HuH-7.5 (cell line): ENCODE measurements at regions not wholly inside any gene's neighbourhood (a gene's known extent, or its start where the extent isn't known, plus 50 kb on each side); places are given as distances from the start of the nearest gene placed in this dataset.
"Not testable (repeated sequence)": the region's sequence is repeated elsewhere in the genome, so short reads cannot be mapped to it uniquely, and the experiment has no call there.

Source experiments
- DNase-seq: peaks from one replicate; pipeline ENCODE4 v3.0.0; 2011; ENCODE audit warnings: low spot score

DNA sequence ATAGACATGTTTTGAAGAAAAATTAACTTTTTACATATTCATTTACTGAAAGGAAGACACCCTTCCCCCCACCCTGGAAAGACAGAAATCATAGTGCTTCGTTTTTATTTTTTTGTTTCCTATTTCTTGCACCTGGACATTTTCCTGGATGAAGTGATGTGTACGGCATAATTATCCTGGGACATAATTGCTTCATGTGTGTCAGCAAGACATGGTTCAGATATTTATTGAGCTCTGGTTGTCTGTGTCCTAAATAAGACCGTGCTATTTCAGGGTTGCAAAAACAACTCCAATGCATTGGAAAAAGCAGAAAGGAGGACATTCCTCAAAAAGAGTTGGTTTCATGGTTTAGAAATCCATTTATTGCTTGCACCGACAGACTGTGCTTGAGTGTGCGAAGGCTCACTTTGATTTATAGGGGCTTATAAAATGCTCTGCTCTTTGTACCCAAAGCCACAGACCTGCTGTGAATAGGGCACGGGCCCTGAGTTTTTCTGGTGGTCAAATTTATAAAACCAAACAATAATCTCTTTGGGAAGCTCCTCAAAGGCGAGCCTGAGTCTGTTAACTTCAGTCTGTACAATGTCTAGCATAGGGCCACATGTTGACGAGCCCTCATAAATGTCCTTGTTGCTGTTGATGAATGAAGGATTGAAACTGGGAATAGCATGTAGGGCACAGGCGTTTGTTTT, 179.5 kb downstream of the SOX4 start:
- DNase-seq, result no peak

DNA sequence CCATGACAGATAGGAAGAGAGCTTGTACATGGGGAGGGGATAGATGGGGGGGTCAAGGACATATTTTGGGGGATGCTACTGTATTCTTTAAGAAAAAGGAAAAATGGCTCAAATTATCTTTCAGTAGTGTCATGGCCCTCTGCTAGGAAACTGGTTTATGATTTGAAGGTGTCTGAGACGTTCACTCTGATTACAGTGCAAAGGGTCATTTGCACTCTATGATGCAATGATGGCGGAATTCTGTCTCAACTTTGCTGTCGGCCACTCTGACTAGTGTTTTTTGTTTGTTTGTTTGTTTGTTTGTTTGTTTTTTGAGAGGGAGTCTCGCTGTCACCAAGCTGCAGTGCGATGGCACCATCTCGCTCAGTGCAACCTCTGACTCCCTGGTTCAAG, 180.0 kb downstream of the SOX4 start:
- DNase-seq, result no peak

DNA sequence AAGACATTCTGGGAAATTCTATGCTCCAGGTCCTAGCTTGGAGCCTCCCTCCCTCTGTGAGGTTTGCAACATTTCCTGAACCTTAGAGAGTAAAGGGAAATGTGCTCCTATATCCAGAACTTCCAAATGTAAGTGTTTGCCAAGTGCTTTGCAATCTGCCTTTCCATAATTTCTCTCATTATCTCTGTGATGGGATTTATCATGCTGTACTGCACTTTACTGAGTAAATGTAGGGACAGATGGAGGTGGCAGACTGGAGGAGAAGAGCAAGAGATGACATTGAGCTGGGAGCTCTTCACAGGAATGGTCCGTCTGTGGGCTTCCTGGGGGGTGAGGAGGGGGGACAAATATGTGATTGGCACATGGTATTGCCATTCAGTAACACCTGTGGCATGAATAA, 184.3 kb downstream of the SOX4 start:
- no peak for DNase-seq

DNA sequence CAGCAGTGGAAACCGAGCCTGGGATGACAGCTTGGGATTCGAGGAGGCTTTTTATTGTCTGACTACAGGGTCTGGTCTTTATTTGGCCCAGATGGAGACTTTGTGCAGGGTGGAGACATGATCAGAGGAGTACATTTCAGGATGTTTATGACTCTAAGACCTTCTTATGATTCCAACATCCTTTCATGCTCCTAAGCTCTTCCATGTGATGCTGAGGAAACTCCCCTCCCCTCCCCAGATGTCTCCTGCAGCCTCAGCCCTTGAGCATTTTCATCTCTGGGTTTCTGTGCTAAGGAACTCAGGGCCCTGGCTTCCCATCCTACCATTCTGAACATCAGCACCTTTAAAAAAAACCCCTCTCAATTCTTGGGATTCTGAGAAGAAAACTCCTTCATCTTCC, 186.6 kb downstream of the SOX4 start:
- DNase-seq, result no peak

DNA sequence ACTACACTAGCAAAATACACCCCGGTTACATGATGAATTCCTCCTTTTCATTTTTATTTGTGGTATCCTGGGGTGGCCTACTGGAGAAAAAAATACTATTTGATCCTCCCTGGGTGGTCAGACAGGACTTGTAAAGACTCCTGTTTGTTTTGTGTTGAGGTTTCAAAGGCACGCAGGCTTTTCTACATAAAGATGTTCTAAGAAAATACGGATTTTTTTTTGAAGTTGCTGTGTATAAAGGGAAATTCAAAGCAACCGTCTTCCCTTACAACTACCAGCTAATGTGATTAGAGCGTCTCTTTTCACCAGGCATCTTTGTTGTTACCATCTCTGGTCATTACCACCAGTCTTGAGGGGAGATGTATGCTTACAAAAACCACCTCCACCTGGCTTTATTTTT, 187.1 kb downstream of the SOX4 start:
- no peak for DNase-seq

DNA sequence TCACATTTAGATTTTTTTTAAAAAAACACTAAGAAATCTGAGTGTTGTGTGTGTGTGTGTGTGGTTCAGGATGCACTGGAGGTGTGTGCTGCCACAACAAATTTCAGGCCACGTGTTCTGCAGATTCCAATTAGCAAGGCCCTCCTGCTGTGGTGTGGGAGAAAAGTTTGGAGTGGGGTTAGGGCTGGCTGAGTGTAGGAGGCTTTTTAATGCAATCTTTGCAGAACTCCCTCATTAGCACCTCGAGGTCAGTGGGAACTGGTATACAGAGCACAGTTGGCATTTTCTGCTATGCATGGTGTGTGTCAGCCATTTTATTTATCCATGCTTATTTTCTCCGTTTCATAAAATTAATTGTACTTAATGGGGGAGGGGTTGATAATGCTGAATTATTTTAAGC, 187.6 kb downstream of the SOX4 start:
- DNase-seq, result no peak

DNA sequence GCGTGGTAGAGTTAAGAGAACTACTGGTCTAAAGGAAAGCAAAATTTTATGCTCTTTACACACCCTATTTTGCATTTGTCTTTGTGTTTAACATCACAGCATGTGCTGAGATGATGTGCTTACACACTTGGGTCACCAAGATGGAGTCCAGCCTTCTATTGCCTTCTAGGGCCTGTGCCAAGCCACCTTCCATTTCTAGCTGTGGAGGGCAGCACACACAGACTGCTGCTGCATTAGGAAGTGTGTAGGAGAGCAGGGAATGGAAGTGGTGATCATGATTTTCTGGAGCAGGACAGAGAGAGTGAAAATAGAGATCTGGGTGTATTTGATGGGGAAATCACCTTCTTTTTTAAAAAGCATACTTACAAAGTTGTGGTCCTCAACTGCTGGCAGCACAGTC, 191.6 kb downstream of the SOX4 start:
- DNase-seq, result no peak

DNA sequence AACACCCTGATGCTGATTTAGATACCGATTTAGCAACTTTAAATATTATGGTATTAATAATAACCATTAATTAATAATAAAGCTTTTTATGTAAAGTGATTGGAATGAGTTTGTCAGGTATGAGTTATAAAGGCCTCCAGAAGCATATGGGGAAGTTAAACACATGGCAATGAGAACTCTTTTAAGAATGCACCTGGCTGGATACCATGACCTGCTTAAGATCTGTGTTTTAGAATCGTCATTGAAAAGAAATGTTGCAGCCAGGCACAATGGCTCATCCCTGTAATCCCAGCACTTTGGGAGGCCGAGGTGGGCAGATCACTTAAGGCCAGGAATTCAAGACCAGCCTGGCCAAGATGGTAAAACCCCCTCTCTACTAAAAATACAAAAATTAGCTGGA, 197.5 kb downstream of the SOX4 start:
- DNase-seq, result no peak

DNA sequence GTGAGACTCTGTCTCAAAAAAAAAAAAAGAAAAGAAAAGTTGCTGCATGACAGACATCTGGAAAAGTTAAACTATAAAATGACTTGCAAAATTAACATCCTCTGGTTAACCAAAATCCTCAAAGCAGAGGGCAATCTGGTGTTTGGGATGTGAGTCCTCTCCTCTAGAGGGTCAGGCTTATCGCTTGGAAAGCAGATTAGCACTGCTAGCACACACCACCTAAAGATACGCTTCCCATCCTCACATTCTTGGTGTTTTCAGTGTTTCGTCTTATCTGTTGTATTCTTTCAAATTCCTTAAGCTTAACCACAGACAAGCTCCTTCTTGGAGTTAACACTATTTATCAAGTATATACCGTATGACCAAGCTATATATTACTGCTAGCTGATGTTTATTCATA, 198.0 kb downstream of the SOX4 start:
- DNase-seq, result no peak

DNA sequence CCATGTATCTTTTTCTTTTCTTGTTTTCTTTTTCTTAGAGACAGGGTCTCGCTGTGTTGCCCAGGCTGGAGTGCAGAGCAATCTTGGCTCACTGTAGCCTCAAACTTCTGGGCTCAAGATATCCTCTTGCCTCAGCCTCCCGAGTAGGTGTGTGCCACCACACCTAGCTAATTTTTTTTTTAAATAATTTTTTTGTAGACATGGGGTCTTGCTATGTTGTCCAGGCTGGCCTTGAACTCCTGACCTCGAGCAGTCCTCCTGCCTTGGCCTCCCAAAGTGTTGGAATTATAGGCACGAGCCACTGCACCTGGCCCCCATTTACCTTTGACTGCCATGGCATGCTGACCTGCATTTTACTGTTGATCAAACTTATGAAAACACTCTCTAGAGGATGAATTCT, 198.6 kb downstream of the SOX4 start:
- DNase-seq, result no peak

DNA sequence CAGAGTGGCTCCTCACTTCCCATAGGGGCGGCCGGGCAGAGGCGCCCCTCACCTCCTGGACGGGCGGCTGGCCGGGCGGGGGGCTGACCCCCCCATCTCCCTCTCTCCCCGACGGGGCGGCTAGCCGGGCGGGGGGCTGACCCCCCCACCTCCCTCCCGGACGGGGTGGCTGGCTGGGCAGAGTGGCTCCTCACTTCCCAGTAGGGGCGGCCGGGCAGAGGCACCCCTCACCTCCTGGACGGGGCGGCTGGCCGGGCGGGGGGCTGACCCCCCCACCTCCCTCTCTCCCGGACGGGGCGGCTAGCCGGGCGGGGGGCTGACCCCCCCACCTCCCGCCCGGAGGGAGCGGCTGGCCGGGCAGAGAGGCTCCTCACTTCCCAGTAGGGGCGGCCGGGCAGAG, 203.4 kb downstream of the SOX4 start:
- DNase-seq, result not testable (repeated sequence)

DNA sequence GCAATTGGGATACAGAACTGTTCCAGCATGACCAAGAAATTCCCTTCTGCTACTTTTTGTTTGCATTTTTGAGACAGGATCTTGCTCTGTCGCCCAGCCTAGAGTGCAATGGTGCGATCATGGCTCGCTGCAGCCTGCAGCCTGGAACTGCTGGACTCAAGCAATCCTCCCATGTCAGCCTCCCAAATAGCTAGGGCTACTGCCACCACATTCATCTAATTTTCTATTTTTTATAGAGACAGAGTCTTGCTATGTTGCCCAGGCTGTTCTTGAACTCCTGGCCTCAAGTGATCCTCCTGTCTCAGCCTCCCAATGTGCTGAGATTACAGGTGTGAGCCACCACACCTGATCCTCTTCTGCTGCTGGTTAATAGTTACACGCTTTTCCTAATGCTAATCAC, 204.9 kb downstream of the SOX4 start:
- no peak for DNase-seq

DNA sequence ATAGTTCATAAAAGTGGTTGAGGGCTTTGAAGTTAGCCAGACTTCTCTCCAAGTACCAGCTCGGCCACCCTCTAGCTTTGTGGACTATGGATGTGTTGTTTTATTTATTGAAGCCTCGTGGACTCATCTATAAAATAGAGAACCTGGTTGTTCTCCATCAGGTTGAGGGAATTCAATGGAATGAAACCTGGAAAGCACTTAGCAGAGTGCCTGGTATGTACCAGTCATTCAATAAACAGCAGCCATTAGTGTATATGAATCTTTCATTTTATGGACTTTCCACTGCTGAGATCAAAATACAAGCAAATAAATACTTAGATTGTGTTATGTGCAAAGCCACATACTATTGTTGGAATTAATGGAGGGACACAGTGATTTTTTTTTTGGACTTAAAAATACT, 206.8 kb downstream of the SOX4 start:
- no peak for DNase-seq

DNA sequence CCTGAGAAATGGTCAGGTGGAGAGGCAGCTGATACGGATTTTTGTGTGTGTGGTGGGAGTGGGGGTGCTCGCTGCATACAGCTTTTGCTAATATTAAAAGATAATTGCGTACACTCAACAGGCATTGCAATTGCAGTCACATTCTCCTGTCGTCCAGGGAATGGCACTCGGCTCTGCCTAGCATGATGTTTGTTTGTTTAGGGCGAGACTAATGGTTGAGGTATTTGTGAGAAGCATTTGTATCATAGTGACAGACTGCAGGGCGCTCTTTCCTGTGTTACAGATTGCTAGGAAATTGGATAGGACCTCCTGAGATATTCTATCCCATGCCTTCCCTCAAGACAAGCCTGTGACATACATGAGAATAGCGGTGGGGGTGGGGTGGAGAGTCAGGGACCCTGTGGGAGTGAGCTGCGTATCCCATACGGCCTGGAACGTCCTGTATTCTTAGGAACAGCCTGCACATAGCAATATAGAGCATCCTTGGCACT, 207.4 kb downstream of the SOX4 start:
- peak; percentile 58 for DNase-seq

DNA sequence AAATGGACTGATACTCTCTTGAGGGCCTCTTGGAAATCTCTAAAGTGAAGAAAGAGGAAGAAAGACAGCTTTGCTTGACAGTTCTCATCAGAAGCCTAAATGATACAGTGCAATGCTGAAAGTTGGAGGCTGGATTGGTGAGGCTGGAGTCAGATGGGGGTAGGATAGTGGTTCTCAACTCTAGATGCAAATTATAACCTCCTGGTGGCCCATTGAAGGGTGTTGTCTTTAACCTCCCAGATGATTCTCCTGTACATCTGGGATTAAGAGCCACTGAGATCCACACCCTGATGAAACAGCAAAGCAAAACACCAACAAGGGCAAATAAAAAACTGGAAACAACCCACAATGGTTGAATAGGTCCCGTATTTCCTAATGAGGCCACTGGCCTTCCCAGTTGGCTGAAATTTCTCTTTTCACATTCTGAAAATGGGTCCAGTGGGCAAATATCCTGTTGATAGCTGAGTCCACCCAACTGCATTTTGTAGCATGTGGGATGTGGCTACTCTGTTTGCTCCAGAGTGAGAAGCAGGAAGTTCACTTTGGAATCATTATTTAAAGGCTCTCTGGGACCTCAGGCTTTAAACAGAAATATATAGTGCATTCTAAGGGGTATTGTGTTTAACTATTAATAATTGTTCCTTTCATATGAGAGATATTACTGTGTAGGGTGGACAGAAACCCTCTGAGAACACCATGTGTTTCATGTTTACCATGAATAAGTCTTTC, 208.1 kb downstream of the SOX4 start:
- peak; percentile 6 for DNase-seq

DNA sequence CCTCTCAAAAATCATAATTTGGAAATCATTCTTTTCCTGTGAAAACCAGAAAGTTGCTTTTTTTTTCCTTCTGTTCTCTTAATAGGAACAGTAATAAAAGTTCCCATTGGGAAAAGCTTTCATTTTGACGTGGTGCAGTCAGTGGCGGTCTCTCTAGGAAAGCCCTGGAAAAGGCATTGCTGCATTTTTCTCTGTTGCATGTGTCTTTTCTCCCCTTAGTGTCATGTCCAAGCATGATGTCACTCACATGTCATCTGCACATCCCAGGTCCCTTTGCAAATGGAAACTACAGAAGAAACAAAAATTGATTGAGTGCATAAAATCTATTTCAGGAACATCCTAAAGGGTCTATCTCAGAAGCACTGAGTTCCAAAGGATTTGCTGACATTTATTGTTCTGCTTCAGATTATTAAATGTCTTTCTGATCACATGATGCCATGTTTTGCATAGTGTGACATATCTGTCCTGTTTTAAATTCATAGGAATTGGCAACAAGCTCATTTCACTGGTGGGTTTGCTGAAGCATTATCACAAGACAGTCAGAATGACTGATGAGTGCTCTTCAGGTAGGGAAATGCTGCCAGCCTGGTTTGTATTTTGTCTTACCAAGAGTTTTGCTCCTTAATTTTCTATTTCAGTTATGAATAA, 208.7 kb downstream of the SOX4 start:
- DNase-seq, result no peak

DNA sequence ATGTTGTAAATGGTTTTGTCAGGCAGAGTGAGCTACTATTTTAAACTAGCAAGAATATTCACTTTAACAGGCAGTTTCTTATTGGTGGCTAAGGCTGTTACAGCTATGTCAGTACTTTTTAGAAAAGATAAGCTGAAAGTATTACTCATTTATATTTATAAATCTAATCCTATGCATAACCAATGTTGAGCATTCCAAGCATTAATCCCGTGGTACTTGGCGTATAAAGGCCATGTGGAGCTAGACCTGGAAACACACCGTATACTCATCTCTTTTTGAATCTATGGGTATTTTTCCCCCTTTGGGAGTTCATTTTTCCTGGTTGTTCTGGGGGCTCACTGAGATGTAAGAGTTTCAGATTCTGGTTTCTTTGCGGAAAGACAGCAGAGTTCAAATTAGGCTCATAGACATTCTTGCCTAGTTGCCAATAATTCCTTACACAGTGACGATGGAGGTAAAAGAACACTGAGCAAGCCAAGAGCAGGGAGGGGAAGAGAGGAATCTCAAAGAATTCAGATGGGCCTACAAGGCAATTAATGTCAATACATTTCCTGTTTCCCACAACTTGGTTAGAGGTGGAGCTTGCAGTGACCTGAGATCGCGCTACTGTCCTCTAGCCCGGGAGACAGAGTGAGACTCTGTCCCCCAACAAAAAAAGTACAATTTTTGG, 211.5 kb downstream of the SOX4 start:
- no peak for DNase-seq

DNA sequence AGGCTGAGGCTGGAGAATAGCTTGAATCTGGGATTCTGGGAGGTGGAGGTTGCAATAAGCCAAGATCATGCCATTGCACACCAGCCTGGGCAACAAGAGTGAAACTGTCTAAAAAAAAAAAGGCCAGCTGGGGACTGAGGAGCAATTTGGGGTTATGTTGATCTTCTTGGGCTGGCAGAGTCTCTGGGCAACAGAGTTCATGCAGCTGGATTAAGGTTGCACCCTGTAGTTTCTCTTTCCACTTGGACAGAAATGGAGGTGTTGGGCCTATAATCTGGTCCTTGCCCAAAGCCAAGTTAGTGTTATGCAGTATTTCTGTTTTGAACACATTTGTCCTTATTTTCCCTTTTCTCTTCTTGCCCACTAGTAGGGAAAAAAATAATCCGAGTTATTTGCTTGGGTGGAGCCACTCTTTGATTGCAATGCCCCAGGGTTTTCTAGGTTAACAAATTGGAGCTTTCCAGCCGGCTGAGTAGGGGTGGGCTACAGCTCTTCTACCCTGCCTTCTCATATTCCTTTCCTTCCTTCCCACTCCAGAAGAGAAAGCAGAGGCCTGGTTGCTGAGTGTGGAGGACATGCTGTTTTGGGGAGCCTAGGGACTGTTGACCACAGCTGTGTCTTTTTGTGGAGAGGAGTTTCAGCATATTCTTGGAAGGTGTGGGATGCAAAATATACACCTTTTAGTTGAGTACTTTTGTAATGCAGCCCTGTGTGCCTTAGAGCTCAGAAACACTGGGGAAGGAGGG, 213.9 kb downstream of the SOX4 start:
- no peak for DNase-seq

DNA sequence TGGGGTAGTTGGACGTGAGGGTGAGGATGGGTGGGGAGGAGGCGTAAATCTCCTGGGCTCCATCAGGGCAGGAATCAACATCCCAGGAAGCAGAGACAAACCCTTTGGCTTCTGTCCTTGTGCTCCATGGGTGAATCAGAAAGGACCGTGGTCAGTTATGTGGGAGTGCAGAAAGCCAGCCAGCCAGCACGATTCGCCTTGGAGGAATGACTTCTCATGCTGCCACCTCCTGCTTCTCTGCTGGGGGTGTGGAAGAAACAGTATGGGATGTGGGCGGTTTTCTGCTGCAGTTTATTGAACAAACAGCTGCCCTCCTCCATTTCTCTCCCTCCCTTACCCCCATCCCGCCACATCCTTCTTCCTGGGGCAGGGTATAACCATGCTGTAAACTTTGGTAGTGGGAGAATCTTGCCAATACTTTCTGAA, 214.5 kb downstream of the SOX4 start:
- no peak for DNase-seq

DNA sequence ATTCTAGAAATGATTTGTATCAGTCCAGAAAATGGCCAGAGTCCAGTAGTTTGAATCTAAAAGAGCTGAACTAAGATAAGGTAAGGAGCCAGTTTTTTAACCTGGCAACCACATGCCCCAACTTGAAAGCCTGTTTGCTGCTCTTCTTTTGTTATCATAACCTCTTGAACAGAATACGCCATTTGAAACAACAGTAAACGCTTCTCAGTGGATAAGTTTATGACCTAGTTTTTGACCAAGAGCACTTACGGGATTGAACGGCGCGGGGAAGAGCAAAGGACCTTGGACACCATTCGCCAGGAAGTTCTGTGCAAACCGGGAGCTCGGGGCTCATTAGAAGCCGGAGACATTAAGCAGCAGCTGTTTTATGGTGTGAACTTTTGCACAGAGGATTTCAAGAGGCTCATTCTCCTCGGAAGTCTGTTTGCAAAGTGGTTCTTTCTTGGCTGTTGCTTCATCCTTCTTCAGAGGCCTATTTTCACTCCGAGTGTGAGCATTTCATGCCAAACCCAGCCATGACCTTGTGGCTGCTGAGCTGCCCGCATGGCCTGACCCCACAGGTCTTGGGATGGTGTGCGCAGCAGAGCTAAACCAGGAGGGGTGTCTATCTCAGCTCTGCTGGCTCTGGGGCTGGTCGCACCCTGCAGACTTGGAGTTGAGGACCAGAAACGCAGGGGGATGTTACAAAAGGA, 215.1 kb downstream of the SOX4 start:
- DNase-seq, result no peak

DNA sequence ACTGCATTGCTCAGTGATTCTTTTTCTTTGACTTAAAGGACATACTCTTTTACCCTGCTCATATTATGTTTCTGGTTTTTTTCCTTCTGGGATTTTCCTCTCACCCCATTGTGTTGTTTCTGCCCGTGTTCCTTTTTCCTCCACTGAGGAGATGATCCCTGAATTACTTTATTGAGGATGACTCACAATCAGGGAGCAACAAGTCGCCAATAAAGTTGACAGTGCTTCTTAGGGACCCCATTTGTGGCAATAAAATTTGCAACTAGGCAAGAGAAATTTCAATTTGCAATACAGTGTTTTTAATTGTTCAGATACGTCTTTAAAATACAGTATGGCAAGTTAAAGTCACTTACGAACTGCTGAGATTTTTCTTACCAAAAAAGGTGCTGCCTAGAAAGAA, 217.9 kb downstream of the SOX4 start:
- DNase-seq, result no peak
